ENCODE measurements at regions not wholly inside any gene's neighbourhood (a gene's known extent, or its start where the extent isn't known, plus 50 kb on each side); places are given as distances from the start of the nearest gene placed in this dataset.
"Not testable (repeated sequence)": the region's sequence is repeated elsewhere in the genome, so short reads cannot be mapped to it uniquely, and the experiment has no call there.

GRCh38 chr12:60710246-60710645, 1114.4 kb downstream of the SLC16A7 start:
- Mint-ChIP-seq H3K9me3 (peaks cover 26% of the 10 kb centered on the region), H3K4me1 (no peaks in the 10 kb centered on the region), H3K27me3 (no peaks in the 10 kb centered on the region), H3K36me3 (ENCODE audit: insufficient read depth) (no peaks in the 10 kb centered on the region), H3K27ac (ENCODE audit: low read depth) (no peak overlapping the region), H3K4me3 (no peak overlapping the region)
- ATAC-seq (replicated peaks; ENCODE audit: extremely low read depth, poor library complexity, severe bottlenecking), result no peak
- no peak for DNase-seq (ENCODE audit: low spot score in 2 of 2)

DNA sequence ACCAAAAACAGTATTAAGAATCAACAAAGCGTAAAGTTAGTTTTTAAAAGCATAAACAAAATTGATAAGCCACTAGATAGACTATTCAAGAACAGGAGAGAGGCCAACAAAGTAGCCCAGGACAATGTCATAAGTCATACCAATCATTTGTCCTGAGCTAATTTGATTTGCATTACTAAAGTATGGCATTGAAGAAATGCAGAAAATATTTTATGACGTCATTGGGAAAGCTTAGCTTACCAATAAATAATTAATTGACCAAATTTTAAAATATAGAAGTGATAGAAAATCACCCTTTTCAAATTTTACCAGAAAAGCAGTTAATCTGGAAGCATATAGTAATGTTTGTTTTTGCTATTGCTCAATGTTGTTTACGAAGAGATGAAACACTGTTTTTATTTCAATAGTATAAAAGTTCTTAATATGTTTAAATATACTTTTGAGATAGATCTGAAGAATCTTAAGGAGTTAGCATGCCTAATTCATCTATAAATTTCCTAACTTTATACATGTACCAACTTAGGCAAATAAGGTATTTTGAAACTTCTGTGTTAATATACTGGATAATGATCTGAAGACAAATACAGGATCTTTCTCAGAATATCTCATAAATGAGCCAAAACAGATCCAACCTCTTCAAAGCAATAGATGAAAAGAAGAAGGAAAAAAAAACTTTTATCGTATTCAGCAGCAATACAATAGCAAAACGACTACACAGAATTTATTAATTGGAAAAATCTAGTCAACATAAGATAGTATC, 1118.5 kb downstream of the SLC16A7 start:
- Mint-ChIP-seq H3K4me3 (no peak overlapping the region), H3K9me3 (peaks cover 30% of the 10 kb centered on the region), H3K36me3 (ENCODE audit: insufficient read depth) (no peaks in the 10 kb centered on the region), H3K27me3 (no peaks in the 10 kb centered on the region), H3K27ac (ENCODE audit: low read depth) (no peak overlapping the region), H3K4me1 (no peaks in the 10 kb centered on the region)
- DNase-seq (ENCODE audit: low spot score in 2 of 2) (no peak), ATAC-seq (replicated peaks; ENCODE audit: extremely low read depth, poor library complexity, severe bottlenecking) (no peak)

DNA sequence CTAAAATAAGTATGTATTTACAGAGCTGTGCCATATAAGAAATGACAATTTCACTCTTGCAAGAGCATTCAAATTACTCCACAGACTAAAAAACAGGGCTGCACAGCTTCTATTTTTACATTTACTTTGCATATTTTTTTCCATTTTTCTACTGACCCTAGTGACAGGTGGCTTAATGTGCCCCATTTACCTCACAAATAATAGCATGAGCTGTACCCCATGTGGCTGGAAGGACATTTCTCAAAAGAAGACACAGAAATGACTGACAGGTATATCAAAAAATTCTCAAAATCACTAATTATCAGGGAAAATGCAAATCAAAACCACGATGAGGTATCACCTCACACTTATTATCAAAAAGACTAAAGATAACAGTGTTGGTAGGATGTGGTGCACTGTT, 1128.6 kb downstream of the SLC16A7 start:
- no peak for DNase-seq (ENCODE audit: low spot score in 2 of 2)
- Mint-ChIP-seq H3K27ac (ENCODE audit: low read depth) (no peak overlapping the region), H3K4me3 (no peak overlapping the region), H3K9me3 (peaks cover 6% of the 10 kb centered on the region), H3K36me3 (ENCODE audit: insufficient read depth) (no peaks in the 10 kb centered on the region), H3K27me3 (no peaks in the 10 kb centered on the region), H3K4me1 (no peaks in the 10 kb centered on the region)
- no peak for ATAC-seq (replicated peaks; ENCODE audit: extremely low read depth, poor library complexity, severe bottlenecking)

- Mint-ChIP-seq H3K9me3 (peaks cover 6% of the 10 kb centered on the region), H3K27ac (ENCODE audit: low read depth) (no peak overlapping the region), H3K36me3 (ENCODE audit: insufficient read depth) (no peaks in the 10 kb centered on the region), H3K4me3 (no peak overlapping the region), H3K4me1 (no peaks in the 10 kb centered on the region), H3K27me3 (no peaks in the 10 kb centered on the region)
- ATAC-seq (replicated peaks; ENCODE audit: extremely low read depth, poor library complexity, severe bottlenecking), result no peak
- DNase-seq (ENCODE audit: low spot score in 2 of 2), result no peak
Observed at GRCh38 chr12:60724984-60725383, 1129.2 kb downstream of the SLC16A7 start.

DNA sequence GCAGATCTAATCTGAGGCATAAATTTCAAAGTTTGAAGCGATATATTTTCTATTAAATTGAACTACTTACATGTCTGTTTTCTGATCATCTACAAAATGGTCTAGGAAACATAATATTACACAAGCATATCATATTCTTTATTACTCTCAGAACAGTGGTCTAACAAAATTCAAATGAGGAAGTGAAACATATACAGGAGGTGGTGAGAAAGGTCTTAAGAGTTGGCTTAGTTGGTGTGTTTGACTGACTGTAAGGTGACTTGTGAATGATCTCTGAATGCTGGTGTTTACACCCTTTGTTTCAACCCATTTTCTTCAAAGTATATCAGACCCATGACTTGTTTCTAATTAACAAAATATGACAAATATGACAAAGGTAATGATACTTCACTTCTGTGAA, 1156.8 kb downstream of the SLC16A7 start:
- ATAC-seq (replicated peaks; ENCODE audit: extremely low read depth, poor library complexity, severe bottlenecking), result no peak
- Mint-ChIP-seq H3K4me3 (no peak overlapping the region), H3K27ac (ENCODE audit: low read depth) (no peak overlapping the region), H3K27me3 (no peaks in the 10 kb centered on the region), H3K4me1 (no peaks in the 10 kb centered on the region), H3K36me3 (ENCODE audit: insufficient read depth) (no peaks in the 10 kb centered on the region), H3K9me3 (peaks cover 28% of the 10 kb centered on the region)
- DNase-seq (ENCODE audit: low spot score in 2 of 2), result no peak

- ATAC-seq (replicated peaks; ENCODE audit: extremely low read depth, poor library complexity, severe bottlenecking), result no peak
- DNase-seq (ENCODE audit: low spot score in 2 of 2), result no peak
- Mint-ChIP-seq H3K4me1 (no peaks in the 10 kb centered on the region), H3K27ac (ENCODE audit: low read depth) (no peak overlapping the region), H3K4me3 (no peak overlapping the region), H3K27me3 (no peaks in the 10 kb centered on the region), H3K9me3 (peaks cover 16% of the 10 kb centered on the region), H3K36me3 (ENCODE audit: insufficient read depth) (no peaks in the 10 kb centered on the region)
Observed at GRCh38 chr12:60758224-60758623, 1162.4 kb downstream of the SLC16A7 start.

DNA sequence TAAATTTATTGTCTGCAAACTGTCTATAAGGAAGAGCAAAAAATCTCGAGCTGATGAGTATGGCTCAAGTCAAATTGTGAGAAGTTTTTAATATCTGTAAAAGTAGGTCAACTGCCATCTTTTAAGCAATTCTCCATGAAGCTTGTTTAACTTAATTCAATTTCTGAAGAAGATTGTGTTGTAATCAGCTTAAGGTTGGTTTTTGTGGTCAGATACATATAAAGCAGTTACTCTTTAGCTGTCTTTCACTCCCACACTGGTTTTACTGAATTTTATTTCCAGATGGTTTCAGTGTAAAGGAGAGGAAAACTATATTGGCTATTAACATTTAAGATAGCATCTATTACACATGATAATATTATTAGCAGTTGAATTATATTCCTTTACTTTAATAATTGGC, 1165.1 kb downstream of the SLC16A7 start:
- no peak overlapping the region for H3K4me3 Mint-ChIP-seq
- peaks cover 8% of the 10 kb centered on the region for H3K9me3 Mint-ChIP-seq
- DNase-seq (ENCODE audit: low spot score in 2 of 2) (no peak), ATAC-seq (replicated peaks; ENCODE audit: extremely low read depth, poor library complexity, severe bottlenecking) (no peak)
- H3K27ac Mint-ChIP-seq (ENCODE audit: low read depth), result no peak overlapping the region
- no peaks in the 10 kb centered on the region for H3K4me1 Mint-ChIP-seq
- H3K36me3 Mint-ChIP-seq (ENCODE audit: insufficient read depth), result no peaks in the 10 kb centered on the region
- H3K27me3 Mint-ChIP-seq, result no peaks in the 10 kb centered on the region

DNA sequence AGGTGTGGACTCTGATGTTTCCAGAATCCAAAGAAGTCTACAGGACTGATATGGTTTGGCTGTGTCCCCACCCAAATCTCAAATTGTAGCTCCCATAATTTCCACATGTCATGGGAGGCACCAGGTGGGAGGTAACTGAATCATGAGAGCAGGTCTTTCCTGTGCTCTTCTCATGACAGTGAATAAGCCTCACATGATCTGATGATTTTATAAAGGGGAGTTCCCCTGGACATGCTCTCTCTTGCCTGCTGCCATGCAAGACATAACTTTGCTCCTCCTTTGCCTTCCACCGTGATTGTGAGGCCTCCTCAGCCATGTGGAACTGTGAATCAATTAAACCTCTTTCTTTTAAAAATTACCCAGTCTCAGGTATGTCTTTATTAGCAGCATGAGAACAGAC, 1205.3 kb downstream of the SLC16A7 start:
- not testable (repeated sequence) for H3K36me3 Mint-ChIP-seq (ENCODE audit: insufficient read depth); H3K27me3 Mint-ChIP-seq; H3K4me3 Mint-ChIP-seq; H3K9me3 Mint-ChIP-seq; H3K27ac Mint-ChIP-seq (ENCODE audit: low read depth); ATAC-seq (replicated peaks; ENCODE audit: extremely low read depth, poor library complexity, severe bottlenecking); DNase-seq (ENCODE audit: low spot score in 2 of 2); H3K4me1 Mint-ChIP-seq

DNA sequence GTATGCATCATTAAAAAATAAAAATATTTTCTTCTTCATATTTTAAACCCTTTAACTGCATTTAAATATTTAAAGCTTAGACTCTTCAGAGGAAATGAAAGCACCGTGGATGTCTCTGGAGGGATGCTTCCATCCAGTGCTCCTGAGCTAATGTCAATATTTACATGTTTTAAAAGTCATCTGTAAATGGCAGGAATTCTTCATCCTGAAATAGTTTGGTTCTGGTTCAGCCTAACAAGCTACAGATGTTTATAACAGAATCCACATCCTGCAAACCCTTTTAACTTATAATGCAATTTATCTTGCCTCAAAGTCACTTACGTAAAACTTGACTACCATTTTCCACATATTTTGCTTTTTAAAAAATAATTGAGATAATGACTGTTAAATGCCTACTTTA, 1207.3 kb downstream of the SLC16A7 start:
- ATAC-seq (replicated peaks; ENCODE audit: extremely low read depth, poor library complexity, severe bottlenecking) (no peak), DNase-seq (ENCODE audit: low spot score in 2 of 2) (no peak)
- no peaks in the 10 kb centered on the region for H3K27me3 Mint-ChIP-seq
- no peak overlapping the region for H3K4me3 Mint-ChIP-seq
- H3K27ac Mint-ChIP-seq (ENCODE audit: low read depth), result no peak overlapping the region
- H3K4me1 Mint-ChIP-seq, result no peaks in the 10 kb centered on the region
- H3K9me3 Mint-ChIP-seq, result peaks cover 9% of the 10 kb centered on the region
- H3K36me3 Mint-ChIP-seq (ENCODE audit: insufficient read depth), result no peaks in the 10 kb centered on the region

GRCh38 chr12:60805364-60805763, 1209.5 kb downstream of the SLC16A7 start:
- DNase-seq (ENCODE audit: low spot score in 2 of 2) (no peak), ATAC-seq (replicated peaks; ENCODE audit: extremely low read depth, poor library complexity, severe bottlenecking) (no peak)
- Mint-ChIP-seq H3K9me3 (no peaks in the 10 kb centered on the region), H3K27ac (ENCODE audit: low read depth) (no peak overlapping the region), H3K4me1 (no peaks in the 10 kb centered on the region), H3K4me3 (no peak overlapping the region), H3K27me3 (no peaks in the 10 kb centered on the region), H3K36me3 (ENCODE audit: insufficient read depth) (no peaks in the 10 kb centered on the region)

DNA sequence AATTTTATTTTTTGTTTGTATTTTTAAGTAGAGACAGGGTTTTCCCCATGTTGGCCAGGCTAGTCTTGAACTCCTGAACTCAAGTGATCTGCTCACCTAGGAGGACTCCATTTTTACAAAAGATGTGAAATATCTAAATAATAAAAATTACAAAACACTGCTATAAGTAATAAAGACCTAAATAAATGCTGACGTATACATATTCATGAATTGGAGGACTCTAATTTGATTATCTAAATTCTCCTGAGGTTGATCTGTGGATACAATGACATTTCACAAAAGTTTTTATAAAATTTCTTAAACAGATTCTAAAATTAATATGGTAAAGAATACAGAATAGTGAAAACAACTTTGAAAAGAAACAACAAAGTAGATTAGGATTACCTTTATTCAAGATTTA, 1224.0 kb downstream of the SLC16A7 start:
- no peak for DNase-seq (ENCODE audit: low spot score in 2 of 2)
- no peaks in the 10 kb centered on the region for H3K9me3 Mint-ChIP-seq
- H3K36me3 Mint-ChIP-seq (ENCODE audit: insufficient read depth), result no peaks in the 10 kb centered on the region
- no peak for ATAC-seq (replicated peaks; ENCODE audit: extremely low read depth, poor library complexity, severe bottlenecking)
- H3K27ac Mint-ChIP-seq (ENCODE audit: low read depth), result no peak overlapping the region
- H3K4me3 Mint-ChIP-seq, result no peak overlapping the region
- no peaks in the 10 kb centered on the region for H3K4me1 Mint-ChIP-seq
- H3K27me3 Mint-ChIP-seq, result no peaks in the 10 kb centered on the region

GRCh38 chr12:60822580-60822979, 1226.8 kb downstream of the SLC16A7 start:
- no peak overlapping the region for H3K27ac Mint-ChIP-seq (ENCODE audit: low read depth)
- DNase-seq (ENCODE audit: low spot score in 2 of 2) (no peak), ATAC-seq (replicated peaks; ENCODE audit: extremely low read depth, poor library complexity, severe bottlenecking) (no peak)
- no peaks in the 10 kb centered on the region for H3K36me3 Mint-ChIP-seq (ENCODE audit: insufficient read depth)
- H3K27me3 Mint-ChIP-seq, result no peaks in the 10 kb centered on the region
- no peaks in the 10 kb centered on the region for H3K4me1 Mint-ChIP-seq
- H3K9me3 Mint-ChIP-seq, result no peaks in the 10 kb centered on the region
- H3K4me3 Mint-ChIP-seq, result no peak overlapping the region

GRCh38 chr12:60830381-60830780, 1234.6 kb downstream of the SLC16A7 start:
- no peak overlapping the region for H3K27ac Mint-ChIP-seq (ENCODE audit: low read depth)

More at GRCh38 chr12:60830381-60830780, 1234.6 kb downstream of the SLC16A7 start:
- Mint-ChIP-seq H3K9me3 (peaks cover 18% of the 10 kb centered on the region), H3K4me1 (no peaks in the 10 kb centered on the region), H3K36me3 (ENCODE audit: insufficient read depth) (no peaks in the 10 kb centered on the region), H3K4me3 (no peak overlapping the region), H3K27me3 (no peaks in the 10 kb centered on the region)
- ATAC-seq (replicated peaks; ENCODE audit: extremely low read depth, poor library complexity, severe bottlenecking) (no peak), DNase-seq (ENCODE audit: low spot score in 2 of 2) (no peak)

All from central memory CD8-positive, alpha-beta T cell (primary cell).